ENCODE measurements at regions not wholly inside any gene's neighbourhood (a gene's known extent, or its start where the extent isn't known, plus 50 kb on each side); places are given as distances from the start of the nearest gene placed in this dataset.

- TF ChIP-seq MAX (IDR thresholded peaks at IDR 0.05; ENCODE audit: low read depth) (0 out of 2 replicates have a peak, but pooled peaks have one; percentile 35), YY1 (IDR thresholded peaks at IDR 0.05; ENCODE audit: low read depth) (no peak), CTCF (IDR thresholded peaks at IDR 0.05) (no peak)
Measured at GRCh38 chr4:159048166-159048886, 54.6 kb upstream of the RAPGEF2 start.

All from SK-N-SH (cell line).